RCC 7860 (cell line): ENCODE measurements at regions not wholly inside any gene's neighbourhood (a gene's known extent, or its start where the extent isn't known, plus 50 kb on each side); places are given as distances from the start of the nearest gene placed in this dataset.

ENCODE experiments used
- DNase-seq: peaks from one replicate; pipeline ENCODE4 v3.0.0-alpha.2; 2015; ENCODE audit warnings: low spot score
- FAIRE-seq: peaks from 2 replicates; lab custom pipeline; 2012; peaks lifted over from hg19 to GRCh38; lab: Jason Lieb, UNC

- FAIRE-seq (no peak), DNase-seq (no peak)
Measured at GRCh38 chr18:41558715-41559114, 396.3 kb upstream of the PIK3C3 start.

- DNase-seq, result no peak
- FAIRE-seq, result no peak
Measured at GRCh38 chr18:41553716-41554115, 401.3 kb upstream of the PIK3C3 start.

- DNase-seq (no peak), FAIRE-seq (no peak)
Measured at GRCh38 chr18:41548521-41549260, 406.3 kb upstream of the PIK3C3 start.

GRCh38 chr18:41545091-41545888 lies 409.7 kb upstream of the PIK3C3 start:
- DNase-seq (no peak), FAIRE-seq (no peak)

GRCh38 chr18:41543815-41544214 lies 411.2 kb upstream of the PIK3C3 start:
- FAIRE-seq, result no peak

GRCh38 chr18:41540237-41540871 lies 414.7 kb upstream of the PIK3C3 start:
- DNase-seq (no peak), FAIRE-seq (no peak)

More at GRCh38 chr18:41543815-41544214, 411.2 kb upstream of the PIK3C3 start:
- DNase-seq, result no peak

- FAIRE-seq (no peak), DNase-seq (no peak)
Measured at GRCh38 chr18:41538751-41539150, 416.3 kb upstream of the PIK3C3 start.

- DNase-seq (no peak), FAIRE-seq (no peak)
Measured at GRCh38 chr18:41537666-41538065, 417.4 kb upstream of the PIK3C3 start.

GRCh38 chr18:41532344-41533086 lies 422.5 kb upstream of the PIK3C3 start:
- FAIRE-seq, result no peak
- DNase-seq, result no peak

GRCh38 chr18:41530970-41531369 lies 424.1 kb upstream of the PIK3C3 start:
- DNase-seq, result no peak
- no peak for FAIRE-seq

GRCh38 chr18:41529093-41529492 lies 425.9 kb upstream of the PIK3C3 start:
- FAIRE-seq (no peak), DNase-seq (no peak)

GRCh38 chr18:41526054-41526453 lies 429.0 kb upstream of the PIK3C3 start:
- DNase-seq, result no peak
- FAIRE-seq, result no peak

GRCh38 chr18:41524674-41525470 lies 430.2 kb upstream of the PIK3C3 start:
- FAIRE-seq, result no peak
- no peak for DNase-seq

GRCh38 chr18:41517142-41517541 lies 437.9 kb upstream of the PIK3C3 start:
- DNase-seq (no peak), FAIRE-seq (no peak)

GRCh38 chr18:41513438-41513837 lies 441.6 kb upstream of the PIK3C3 start:
- DNase-seq (no peak), FAIRE-seq (no peak)

- DNase-seq (no peak), FAIRE-seq (no peak)
Measured at GRCh38 chr18:41504316-41504715, 450.7 kb upstream of the PIK3C3 start.

GRCh38 chr18:41501848-41502247 lies 453.2 kb upstream of the PIK3C3 start:
- FAIRE-seq (no peak), DNase-seq (no peak)

- FAIRE-seq, result no peak
- DNase-seq, result no peak
Measured at GRCh38 chr18:41499345-41499744, 455.7 kb upstream of the PIK3C3 start.

GRCh38 chr18:41490861-41491260 lies 464.2 kb upstream of the PIK3C3 start:
- FAIRE-seq (no peak), DNase-seq (no peak)

- FAIRE-seq, result no peak
Measured at GRCh38 chr18:41486575-41486974, 468.5 kb upstream of the PIK3C3 start.

More at GRCh38 chr18:41486575-41486974, 468.5 kb upstream of the PIK3C3 start:
- DNase-seq, result no peak
